ES-I3 (cell line): ENCODE measurements at regions not wholly inside any gene's neighbourhood (a gene's known extent, or its start where the extent isn't known, plus 50 kb on each side); places are given as distances from the start of the nearest gene placed in this dataset.

Experiments
- H3K36me3 ChIP-seq: 2 replicates; pipeline ENCODE4 v1.6.1; 2013; ENCODE audit warnings: mild to moderate bottlenecking, low read length, control low read depth, moderate library complexity; ENCODE audit not compliant: insufficient read depth
- H3K4me1 ChIP-seq: 2 replicates; pipeline ENCODE4 v1.6.1; 2013; ENCODE audit warnings: mild to moderate bottlenecking, control low read depth, low read length; ENCODE audit not compliant: insufficient read depth
- H3K9ac ChIP-seq: 2 replicates; pipeline ENCODE4 v1.6.1; 2013; ENCODE audit warnings: low read depth, mild to moderate bottlenecking, low read length, moderate library complexity
- H3K9me3 ChIP-seq: 2 replicates; pipeline ENCODE4 v1.6.1; 2013; ENCODE audit warnings: mild to moderate bottlenecking, low read length, moderate library complexity; ENCODE audit not compliant: control insufficient read depth, insufficient read depth

DNA sequence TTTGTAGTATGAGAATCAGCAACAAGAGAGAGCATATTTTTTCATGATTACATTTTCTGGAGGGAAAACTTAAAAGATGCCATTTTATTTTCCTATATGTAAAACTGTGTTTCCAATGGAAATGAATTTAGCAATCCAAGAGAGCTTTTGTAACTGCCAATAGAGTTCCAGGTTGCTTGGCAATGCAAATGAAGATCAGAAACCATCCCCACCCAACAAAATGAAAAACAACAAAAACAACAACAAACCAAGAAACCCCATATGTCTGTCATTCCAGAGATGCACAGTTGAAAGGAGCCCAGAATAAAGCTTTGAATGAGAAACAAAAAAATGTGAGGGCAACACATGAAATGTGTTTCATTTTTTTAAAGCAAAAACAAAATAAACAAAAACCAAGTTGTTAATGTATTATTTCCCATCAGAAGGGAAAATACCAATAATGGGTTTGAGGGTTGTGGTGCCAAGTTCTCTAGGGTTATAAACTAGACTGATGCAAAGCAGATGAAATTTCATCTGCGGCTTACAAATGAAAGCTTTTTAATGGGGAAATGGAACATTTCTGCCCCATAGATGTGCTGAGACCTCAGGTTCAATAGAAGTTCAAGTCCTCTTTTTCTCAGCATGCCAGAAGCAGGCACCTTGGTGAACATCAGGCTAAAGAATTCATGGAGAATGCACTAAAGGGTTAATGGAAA, 121.5 kb upstream of the MCHR2 start:
- H3K4me1 ChIP-seq = peaks cover 4% of the 10 kb centered on the region; the same call in 1 of the 2 replicates
- H3K36me3 ChIP-seq = no peaks in the 10 kb centered on the region
- no peak overlapping the region for H3K9ac ChIP-seq
- H3K9me3 ChIP-seq = no peaks in the 10 kb centered on the region

DNA sequence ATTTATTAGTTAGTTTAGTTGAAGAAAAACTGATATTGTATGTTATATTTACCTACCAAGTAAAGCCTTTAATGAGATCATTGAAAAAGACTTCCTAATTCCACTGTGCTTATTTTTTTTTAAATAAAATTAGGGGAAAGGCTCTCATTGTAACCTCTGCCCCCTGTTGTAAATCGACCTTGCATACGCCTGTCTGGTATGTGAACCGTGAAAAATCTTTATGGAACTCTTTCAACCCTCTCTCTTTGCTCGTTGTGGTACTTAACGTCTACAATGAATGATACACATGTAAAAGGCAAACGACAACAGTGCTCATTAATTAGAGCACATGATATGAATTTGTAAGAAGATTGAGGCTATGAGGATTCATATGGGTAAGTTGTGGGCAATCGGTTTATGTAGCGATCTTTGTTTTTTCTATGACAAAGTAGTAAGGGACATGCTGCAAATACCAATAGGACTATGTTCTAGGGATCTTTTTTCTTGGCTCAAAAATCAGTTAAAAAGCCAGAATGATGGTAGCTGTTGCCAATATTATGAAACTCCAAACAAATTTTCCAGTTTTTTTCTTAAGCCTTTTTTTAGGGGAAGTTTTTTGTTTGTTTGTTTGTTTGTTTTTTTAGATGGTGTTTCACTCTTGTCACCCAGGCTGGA, 119.0 kb upstream of the MCHR2 start:
- no peaks in the 10 kb centered on the region for H3K36me3 ChIP-seq
- H3K9ac ChIP-seq = no peak overlapping the region
- no peaks in the 10 kb centered on the region for H3K9me3 ChIP-seq
- H3K4me1 ChIP-seq = peaks cover 6% of the 10 kb centered on the region

GRCh38 chr6:100105919-100106529, 112.0 kb upstream of the MCHR2 start:
- no peak overlapping the region for H3K9ac ChIP-seq
- no peaks in the 10 kb centered on the region for H3K9me3 ChIP-seq
- H3K36me3 ChIP-seq = no peaks in the 10 kb centered on the region
- H3K4me1 ChIP-seq = peaks cover 5% of the 10 kb centered on the region

DNA sequence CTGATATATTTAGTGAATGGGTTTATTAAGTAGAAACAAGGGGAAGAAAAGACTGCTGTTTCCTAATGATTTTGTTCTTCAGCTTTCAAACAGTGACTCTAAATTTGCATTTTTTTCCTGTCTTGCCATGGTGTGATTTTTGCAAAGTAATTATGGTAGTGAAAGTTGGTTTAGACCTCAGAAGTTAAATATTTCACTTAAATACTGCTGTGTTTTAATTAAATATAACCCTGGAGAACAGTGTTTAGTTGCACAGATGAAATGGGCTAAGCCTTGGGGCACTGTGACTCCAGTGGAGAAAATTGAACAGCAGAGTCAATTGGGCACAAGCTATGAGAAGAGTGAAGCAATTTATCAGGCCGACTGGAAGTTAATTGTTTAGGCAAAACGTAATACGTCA, 111.1 kb upstream of the MCHR2 start:
- peaks cover 5% of the 10 kb centered on the region for H3K4me1 ChIP-seq
- no peaks in the 10 kb centered on the region for H3K36me3 ChIP-seq
- no peaks in the 10 kb centered on the region for H3K9me3 ChIP-seq
- H3K9ac ChIP-seq = no peak overlapping the region

DNA sequence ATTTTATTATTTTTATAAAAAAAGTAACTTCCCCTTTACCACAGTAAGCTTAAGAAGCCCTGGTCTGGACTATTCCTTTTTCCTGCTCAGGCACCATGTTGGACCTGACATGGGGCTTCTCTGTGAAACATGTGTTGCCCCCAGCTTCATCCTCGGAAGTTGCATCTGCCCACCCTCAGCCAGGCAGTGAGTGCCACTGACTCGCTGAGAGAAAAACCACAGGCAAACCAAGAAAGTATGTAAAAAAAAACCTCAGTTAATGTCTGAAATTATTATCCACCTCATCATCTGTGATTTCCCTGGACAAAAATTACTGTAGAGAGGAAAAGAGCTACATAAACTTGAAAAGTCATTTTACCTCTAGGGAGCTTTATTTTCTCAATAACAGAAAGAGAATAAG, 109.9 kb upstream of the MCHR2 start:
- H3K36me3 ChIP-seq = no peaks in the 10 kb centered on the region
- H3K4me1 ChIP-seq = peaks cover 5% of the 10 kb centered on the region
- no peaks in the 10 kb centered on the region for H3K9me3 ChIP-seq
- no peak overlapping the region for H3K9ac ChIP-seq

DNA sequence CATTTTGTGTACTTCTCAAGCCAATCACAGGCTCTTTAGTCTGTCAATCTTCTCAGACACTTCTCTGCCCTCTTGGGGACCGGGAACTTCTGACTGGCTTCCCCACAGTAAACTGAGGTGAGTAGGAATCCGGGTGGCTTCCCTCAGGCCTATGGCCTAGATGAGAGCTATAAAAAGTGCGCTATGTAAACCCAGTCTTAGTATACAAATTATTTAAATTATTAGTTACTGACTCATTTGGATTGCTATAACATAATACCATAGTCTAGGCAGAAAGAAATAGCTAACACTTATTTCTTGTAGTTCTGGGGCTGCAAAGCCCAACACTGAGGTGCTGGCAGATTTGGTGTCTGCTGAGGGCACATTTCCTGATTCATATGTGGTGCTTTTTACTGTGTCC, 109.2 kb upstream of the MCHR2 start:
- no peak overlapping the region for H3K9ac ChIP-seq
- H3K9me3 ChIP-seq = no peaks in the 10 kb centered on the region
- peaks cover 5% of the 10 kb centered on the region for H3K4me1 ChIP-seq
- H3K36me3 ChIP-seq = no peaks in the 10 kb centered on the region

DNA sequence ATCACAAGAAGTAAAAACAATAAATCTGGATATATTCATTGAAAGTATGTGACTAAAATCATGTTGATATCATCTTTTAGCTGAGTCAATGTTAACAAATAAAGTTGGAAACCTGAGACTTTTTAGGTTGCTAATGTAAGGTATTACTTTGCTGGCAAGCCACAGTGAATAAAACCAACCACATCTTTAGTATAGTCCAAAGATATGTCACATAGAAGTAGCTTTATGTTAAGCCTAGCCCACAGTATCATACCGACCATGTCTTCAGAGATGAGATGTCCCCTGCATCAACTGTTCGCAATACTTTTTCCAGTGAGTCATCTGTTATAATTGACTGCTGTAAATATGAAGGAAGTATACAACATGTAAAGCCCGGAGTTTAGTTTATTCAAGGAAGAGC, 107.6 kb upstream of the MCHR2 start:
- no peaks in the 10 kb centered on the region for H3K9me3 ChIP-seq
- H3K36me3 ChIP-seq = no peaks in the 10 kb centered on the region
- no peaks in the 10 kb centered on the region; the same call in 1 of the 2 replicates for H3K4me1 ChIP-seq
- no peak overlapping the region for H3K9ac ChIP-seq

DNA sequence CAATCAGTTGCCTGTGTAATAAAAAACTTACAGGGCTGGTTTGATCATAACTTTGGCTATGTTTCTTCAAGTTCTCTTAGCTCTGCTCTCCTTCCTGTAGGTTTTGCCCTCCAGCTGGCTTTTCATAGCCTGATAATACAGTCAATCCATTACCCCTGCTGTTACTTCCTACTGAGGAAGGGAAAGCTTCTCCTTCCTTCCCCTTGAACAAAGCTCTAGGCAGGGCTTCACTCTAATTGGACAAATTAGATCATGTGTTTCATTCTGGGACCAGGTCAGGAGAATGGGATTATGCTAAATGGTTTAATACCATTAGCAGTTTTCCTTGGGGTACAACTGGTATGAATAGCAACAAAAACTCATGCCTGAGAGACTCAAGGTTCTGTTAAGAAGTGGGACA, 106.8 kb upstream of the MCHR2 start:
- Histone ChIP-seq H3K9ac (no peak overlapping the region), H3K36me3 (no peaks in the 10 kb centered on the region), H3K9me3 (no peaks in the 10 kb centered on the region), H3K4me1 (no peaks in the 10 kb centered on the region)

DNA sequence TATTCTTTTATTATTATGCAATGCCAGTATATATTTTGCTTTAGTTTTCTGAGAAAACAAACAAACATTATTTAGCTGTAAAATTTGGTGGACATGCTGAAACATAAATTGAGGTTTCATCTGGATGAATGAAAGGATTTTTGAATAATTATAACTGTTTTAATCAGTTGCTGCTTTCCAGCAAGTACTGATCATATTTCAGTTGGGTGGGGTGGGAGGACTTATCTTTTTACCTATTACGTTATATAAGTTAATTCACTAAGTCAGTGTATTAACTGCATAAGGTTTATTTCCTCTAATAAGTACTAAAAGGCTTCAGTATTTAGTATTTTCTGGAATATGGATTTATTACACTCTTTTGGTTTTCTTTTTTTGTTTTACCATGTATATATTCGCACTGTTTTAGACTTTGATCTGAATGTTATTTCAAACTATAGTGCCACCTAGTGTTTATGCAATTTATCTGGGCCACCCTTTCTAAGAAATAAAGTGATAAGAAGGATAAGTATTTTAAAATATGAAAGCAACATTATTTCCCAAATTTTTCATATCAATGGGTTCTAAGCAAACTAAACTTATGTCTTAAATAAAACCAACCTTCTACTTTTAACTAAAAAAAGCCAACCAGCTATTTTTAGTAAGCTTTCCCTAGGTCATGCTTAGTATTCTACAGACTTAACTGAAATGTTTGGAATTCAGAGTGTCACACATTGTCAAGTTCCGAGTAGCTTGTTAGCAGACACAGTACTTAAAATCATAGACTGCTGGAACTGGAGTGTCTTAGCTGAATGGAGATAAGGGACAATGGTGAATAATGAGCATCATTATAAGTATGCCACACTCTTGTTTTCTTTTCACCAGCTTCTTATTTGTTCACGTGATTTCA, 105.4 kb upstream of the MCHR2 start:
- Histone ChIP-seq H3K4me1 (no peaks in the 10 kb centered on the region), H3K9ac (no peak overlapping the region), H3K9me3 (no peaks in the 10 kb centered on the region), H3K36me3 (no peaks in the 10 kb centered on the region)

- Histone ChIP-seq H3K36me3 (no peaks in the 10 kb centered on the region), H3K9ac (no peak overlapping the region), H3K4me1 (no peaks in the 10 kb centered on the region)
Observed at GRCh38 chr6:100096936-100097335, 102.9 kb upstream of the MCHR2 start.

GRCh38 chr6:100096341-100096740, 102.3 kb upstream of the MCHR2 start:
- H3K9me3 ChIP-seq = no peaks in the 10 kb centered on the region
- no peaks in the 10 kb centered on the region for H3K36me3 ChIP-seq
- H3K4me1 ChIP-seq = no peaks in the 10 kb centered on the region
- H3K9ac ChIP-seq = no peak overlapping the region

More at GRCh38 chr6:100096936-100097335, 102.9 kb upstream of the MCHR2 start:
- no peaks in the 10 kb centered on the region for H3K9me3 ChIP-seq

DNA sequence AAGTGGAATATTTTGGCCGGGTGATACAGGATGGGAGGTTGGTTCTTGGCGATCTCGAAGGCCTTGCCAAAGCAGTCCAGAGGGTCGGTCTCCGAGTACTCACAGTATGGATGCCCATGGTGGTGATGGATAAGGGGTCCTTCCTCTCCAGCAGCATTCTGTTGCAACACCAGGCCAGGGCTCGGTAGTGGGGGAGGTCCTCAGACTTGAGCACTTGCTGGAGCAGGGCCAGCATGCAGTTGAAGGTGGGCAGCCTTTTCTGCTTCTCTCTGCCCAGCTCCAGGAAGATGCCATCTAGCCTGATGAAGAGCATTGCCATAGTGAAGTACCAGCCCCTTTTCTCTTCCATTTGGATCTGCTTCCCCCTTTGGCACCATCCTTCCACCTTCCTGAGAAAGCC, 99.4 kb upstream of the MCHR2 start:
- no peaks in the 10 kb centered on the region for H3K36me3 ChIP-seq
- no peaks in the 10 kb centered on the region for H3K9me3 ChIP-seq
- no peak overlapping the region for H3K9ac ChIP-seq
- no peaks in the 10 kb centered on the region for H3K4me1 ChIP-seq

GRCh38 chr6:100088009-100088408, 94.0 kb upstream of the MCHR2 start:
- H3K4me1 ChIP-seq = no peaks in the 10 kb centered on the region
- H3K9ac ChIP-seq = no peak overlapping the region
- H3K36me3 ChIP-seq = no peaks in the 10 kb centered on the region
- H3K9me3 ChIP-seq = no peaks in the 10 kb centered on the region

- no peaks in the 10 kb centered on the region for H3K9me3 ChIP-seq
- no peaks in the 10 kb centered on the region for H3K4me1 ChIP-seq
- no peak overlapping the region for H3K9ac ChIP-seq
- H3K36me3 ChIP-seq = no peaks in the 10 kb centered on the region
Observed at GRCh38 chr6:100084991-100085364, 91.0 kb upstream of the MCHR2 start.
